Right atrium auricular region (tissue), 2 donors: ENCODE measurements at regions not wholly inside any gene's neighbourhood (a gene's known extent, or its start where the extent isn't known, plus 50 kb on each side); places are given as distances from the start of the nearest gene placed in this dataset.

ENCODE experiments used
- DNase-seq: peaks from one replicate; pipeline ENCODE4 v3.0.0-alpha.2; 2019; ENCODE audit warnings: low spot score
- H3K27ac ChIP-seq, 2 donors: fragments of 200-600 bp; sonication (generic); 1 replicate in 1 of 2; 2 replicates in 1 of 2; pipeline ENCODE4 v1.5.1; 2016 to 2019
- H3K27me3 ChIP-seq, 2 donors: fragments of 200-600 bp; sonication (generic); one replicate each; pipeline versions ENCODE4 v1.5.1 to v1.6.0; 2017 to 2019
- H3K36me3 ChIP-seq: fragments of 200-600 bp; sonication (generic); one replicate; pipeline ENCODE4 v1.5.1; 2016
- H3K4me1 ChIP-seq, 2 donors: fragments of 200-600 bp; sonication (generic); one replicate each; pipeline versions ENCODE4 v1.5.1 to v1.6.0; 2017 to 2019
- H3K4me3 ChIP-seq, 2 donors: fragments of 200-600 bp; sonication (generic); 1 replicate in 1 of 2; 2 replicates in 1 of 2; pipeline ENCODE4 v1.5.1; 2017 to 2019; ENCODE audit warnings: mild to moderate bottlenecking in 1 of 2, moderate library complexity in 1 of 2
- H3K9me3 ChIP-seq, 2 donors: fragments of 200-600 bp; sonication (generic); one replicate each; pipeline ENCODE4 v1.5.1; 2019
- TF ChIP-seq, protein P1 (sequence below), 2 donors: fragments of 200-600 bp; sonication (generic); IDR thresholded peaks; one replicate each; pipeline ENCODE4 v1.5.1; 2019; ENCODE audit warnings: antibody characterized with exemption in 2 of 2

DNA sequence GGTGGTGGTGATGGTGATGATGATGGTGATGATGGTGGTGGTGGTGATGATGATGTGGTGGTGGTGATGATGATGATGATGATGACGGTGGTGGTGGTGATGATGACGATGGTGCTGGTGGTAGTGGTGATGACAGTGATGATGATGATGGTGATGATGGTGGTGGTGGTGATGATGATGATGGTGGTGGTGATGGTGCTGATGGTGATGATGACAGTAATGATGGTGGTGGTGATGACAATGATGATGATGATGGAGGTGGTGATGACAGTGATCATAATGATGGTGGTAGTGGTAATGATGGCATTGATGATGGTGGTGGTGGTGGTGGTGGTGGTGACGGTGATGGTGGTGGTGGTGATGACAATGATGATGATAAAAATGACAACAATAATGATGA, 52.1 kb upstream of the ANO1 start:
- Histone ChIP-seq H3K4me1 (peaks cover 0 to 11% of the 10 kb centered on the region in 2 donors), H3K4me3 (no peak overlapping the region), H3K9me3 (no peaks in the 10 kb centered on the region), H3K27ac (no peak overlapping the region), H3K36me3 (no peaks in the 10 kb centered on the region), H3K27me3 (no peaks in the 10 kb centered on the region)
- TF ChIP-seq, protein P1, sequence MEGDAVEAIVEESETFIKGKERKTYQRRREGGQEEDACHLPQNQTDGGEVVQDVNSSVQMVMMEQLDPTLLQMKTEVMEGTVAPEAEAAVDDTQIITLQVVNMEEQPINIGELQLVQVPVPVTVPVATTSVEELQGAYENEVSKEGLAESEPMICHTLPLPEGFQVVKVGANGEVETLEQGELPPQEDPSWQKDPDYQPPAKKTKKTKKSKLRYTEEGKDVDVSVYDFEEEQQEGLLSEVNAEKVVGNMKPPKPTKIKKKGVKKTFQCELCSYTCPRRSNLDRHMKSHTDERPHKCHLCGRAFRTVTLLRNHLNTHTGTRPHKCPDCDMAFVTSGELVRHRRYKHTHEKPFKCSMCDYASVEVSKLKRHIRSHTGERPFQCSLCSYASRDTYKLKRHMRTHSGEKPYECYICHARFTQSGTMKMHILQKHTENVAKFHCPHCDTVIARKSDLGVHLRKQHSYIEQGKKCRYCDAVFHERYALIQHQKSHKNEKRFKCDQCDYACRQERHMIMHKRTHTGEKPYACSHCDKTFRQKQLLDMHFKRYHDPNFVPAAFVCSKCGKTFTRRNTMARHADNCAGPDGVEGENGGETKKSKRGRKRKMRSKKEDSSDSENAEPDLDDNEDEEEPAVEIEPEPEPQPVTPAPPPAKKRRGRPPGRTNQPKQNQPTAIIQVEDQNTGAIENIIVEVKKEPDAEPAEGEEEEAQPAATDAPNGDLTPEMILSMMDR (IDR thresholded peaks at IDR 0.05), result no peak
- no peak for DNase-seq

DNA sequence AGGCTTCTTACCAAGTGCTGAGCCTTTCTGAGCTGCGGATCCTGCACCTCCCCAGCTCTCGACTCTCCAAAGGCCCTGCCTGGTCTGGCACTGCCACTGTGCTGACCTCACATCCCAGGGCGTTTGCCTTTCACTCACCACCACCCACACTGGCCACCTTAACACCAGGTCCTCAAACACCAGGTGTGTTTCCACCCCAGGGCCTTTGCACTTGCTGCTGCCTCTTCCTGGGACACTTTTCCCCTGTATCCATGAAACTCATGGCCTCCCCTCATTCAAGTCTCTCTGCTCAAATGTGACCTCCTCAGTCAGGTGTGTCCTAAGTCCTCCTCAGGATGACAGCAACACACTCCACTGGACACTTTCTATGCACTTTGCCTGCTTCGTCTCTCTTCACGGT, 51.4 kb upstream of the ANO1 start:
- Histone ChIP-seq H3K4me3 (no peak overlapping the region), H3K4me1 (peaks cover 0 to 11% of the 10 kb centered on the region in 2 donors), H3K27me3 (no peaks in the 10 kb centered on the region), H3K27ac (no peak overlapping the region), H3K36me3 (no peaks in the 10 kb centered on the region), H3K9me3 (no peaks in the 10 kb centered on the region)
- TF ChIP-seq, protein P1 (IDR thresholded peaks at IDR 0.05), result no peak
- DNase-seq, result no peak

DNA sequence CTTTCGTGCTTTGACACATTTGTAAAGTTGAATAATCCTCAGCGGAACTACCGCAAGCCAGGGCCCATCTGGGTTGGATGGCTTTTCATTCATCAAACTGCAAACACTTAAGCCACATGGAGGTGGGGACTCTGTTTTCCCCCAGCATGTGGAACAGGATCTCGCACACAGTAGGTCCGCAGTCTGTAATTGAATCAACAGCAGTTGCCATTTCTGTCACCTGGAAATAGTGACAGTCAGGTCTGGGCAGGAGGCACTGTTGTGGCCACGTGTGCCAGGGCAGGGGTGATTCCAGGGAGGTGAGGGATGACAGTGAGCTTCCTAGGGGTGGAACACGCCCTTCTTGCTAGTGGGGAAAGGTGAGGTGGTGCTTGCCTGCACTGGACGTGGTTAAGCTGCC, 50.7 kb upstream of the ANO1 start:
- Histone ChIP-seq H3K36me3 (no peaks in the 10 kb centered on the region), H3K27me3 (no peaks in the 10 kb centered on the region), H3K27ac (no peak overlapping the region), H3K4me3 (no peak overlapping the region), H3K9me3 (no peaks in the 10 kb centered on the region), H3K4me1 (peaks cover 0 to 11% of the 10 kb centered on the region in 2 donors)
- TF ChIP-seq, protein P1 (IDR thresholded peaks at IDR 0.05), result no peak
- DNase-seq, result no peak

DNA sequence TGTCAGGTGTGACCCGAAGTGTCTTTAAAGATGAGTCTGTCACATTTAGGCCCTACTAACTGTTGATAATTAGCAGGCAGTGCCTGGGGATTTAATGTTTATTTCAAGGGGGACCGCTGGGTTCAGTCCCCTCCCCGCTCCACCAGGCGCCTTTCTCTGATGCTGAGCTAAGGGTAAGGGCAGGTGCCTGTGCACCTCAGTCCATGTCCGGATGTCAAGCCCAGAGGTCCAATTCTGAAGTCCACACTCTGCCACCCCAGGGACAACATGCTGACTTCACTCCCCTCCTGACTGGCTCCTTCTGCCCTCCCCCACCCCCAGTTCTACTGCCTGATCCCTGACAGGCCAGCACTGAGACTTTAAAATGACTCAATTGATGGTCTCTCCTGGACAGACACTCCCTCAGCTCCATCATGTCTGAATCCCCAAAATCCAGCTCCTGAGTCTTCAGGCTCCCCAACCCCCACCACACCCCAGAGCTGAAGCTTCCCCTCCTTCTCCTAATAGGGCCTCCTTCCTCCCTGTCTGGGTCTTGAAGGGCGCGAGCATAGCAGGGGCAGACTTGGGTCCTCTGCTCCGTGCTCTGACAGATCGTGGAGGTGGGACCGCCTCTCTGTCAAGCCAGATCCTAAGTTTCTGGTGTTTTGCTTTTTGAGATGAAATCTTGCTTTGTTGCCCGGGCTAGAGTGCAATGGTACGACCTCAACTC, 49.8 kb upstream of the ANO1 start:
- DNase-seq, result no peak
- Histone ChIP-seq H3K27ac (no peak overlapping the region), H3K4me3 (no peak overlapping the region)

More for the DNA sequence above, 49.8 kb upstream of the ANO1 start:
- Histone ChIP-seq H3K27me3 (no peaks in the 10 kb centered on the region), H3K4me1 (peaks cover 0 to 11% of the 10 kb centered on the region in 2 donors), H3K36me3 (no peaks in the 10 kb centered on the region), H3K9me3 (no peaks in the 10 kb centered on the region)
- TF ChIP-seq, protein P1 (IDR thresholded peaks at IDR 0.05), result no peak
